PC-9 (cell line): ENCODE measurements at regions not wholly inside any gene's neighbourhood (a gene's known extent, or its start where the extent isn't known, plus 50 kb on each side); places are given as distances from the start of the nearest gene placed in this dataset.

Experiments used
- BruUV-seq: library from RNA; stranded (reverse); fragments of 400-500 nt; replicated peaks from 2 replicates; lab custom pipeline; 2021; lab: Mats Ljungman, UMichigan
- CTCF ChIA-PET: fragments of 300-600 bp; sonication (Branson Sonifier 250); formaldehyde crosslinking; loops from one replicate; lab custom pipeline; 2022; ENCODE audit warnings: antibody characterized with exemption; lab: Charles Lee
- POLR2A ChIA-PET: fragments of 300-600 bp; sonication (Branson Sonifier 250); formaldehyde crosslinking; loops from one replicate; lab custom pipeline; 2022; ENCODE audit warnings: antibody characterized with exemption; ENCODE audit not compliant: unreplicated experiment; lab: Charles Lee
- DNase-seq, 2 experiments: peaks; one replicate each; pipeline versions ENCODE4 v3.0.0 to v3.0.0-alpha.2; 2015 to 2022; ENCODE audit warnings: mixed read lengths in 1 of 2
- H2AFZ ChIP-seq: fragments of 200-600 bp; sonication (generic); 2 replicates; pipeline ENCODE4 v1.8.1; 2017; ENCODE audit warnings: antibody characterized with exemption
- H3F3A ChIP-seq: fragments of 200-600 bp; sonication (generic); 2 replicates; pipeline ENCODE4 v1.8.1; 2017; ENCODE audit warnings: antibody characterized with exemption, mild to moderate bottlenecking, low read depth; ENCODE audit not compliant: insufficient read depth
- H3K27ac ChIP-seq: fragments of 200-600 bp; sonication (generic); 2 replicates; pipeline ENCODE4 v1.6.1; 2016; ENCODE audit warnings: mixed run types
- H3K27me3 ChIP-seq: fragments of 200-600 bp; sonication (generic); 2 replicates; pipeline ENCODE4 v1.6.1; 2016; ENCODE audit warnings: low read depth, mixed run types; ENCODE audit not compliant: insufficient read depth
- H3K36me3 ChIP-seq: fragments of 200-600 bp; sonication (generic); 2 replicates; pipeline ENCODE4 v1.6.1; 2016; ENCODE audit warnings: low read depth, mixed run types
- H3K4me1 ChIP-seq: fragments of 200-600 bp; sonication (generic); replicated peaks from 2 replicates; pipeline ENCODE4 v1.6.1; 2016; ENCODE audit warnings: mixed run types; ENCODE audit not compliant: insufficient read depth
- H3K4me2 ChIP-seq: fragments of 200-600 bp; sonication (generic); 2 replicates; pipeline ENCODE4 v1.6.1; 2017; ENCODE audit warnings: mixed run types
- H3K4me3 ChIP-seq: fragments of 200-600 bp; sonication (generic); 2 replicates; pipeline ENCODE4 v1.6.1; 2016; ENCODE audit warnings: mixed run types
- H3K79me2 ChIP-seq: fragments of 200-600 bp; sonication (generic); 2 replicates; pipeline ENCODE4 v1.6.1; 2017; ENCODE audit warnings: low read depth, mixed run types
- H3K9me2 ChIP-seq: fragments of 200-600 bp; sonication (generic); 2 replicates; pipeline ENCODE4 v1.8.1; 2017; ENCODE audit warnings: mild to moderate bottlenecking; ENCODE audit not compliant: insufficient read depth
- H3K9me3 ChIP-seq: fragments of 200-600 bp; sonication (generic); 2 replicates; pipeline ENCODE4 v1.8.1; 2016; ENCODE audit warnings: low read depth; ENCODE audit not compliant: insufficient read depth
- H4K20me1 ChIP-seq: fragments of 200-600 bp; sonication (generic); 2 replicates; pipeline ENCODE4 v1.8.1; 2017; ENCODE audit not compliant: insufficient read depth
- CTCF ChIP-seq: fragments of 200-600 bp; sonication (generic); conservative IDR thresholded peaks from 2 replicates; pipeline ENCODE4 v1.6.1; 2017; ENCODE audit warnings: mixed run types, antibody characterized with exemption, mild to moderate bottlenecking, moderate library complexity
- EZH2 ChIP-seq: fragments of 200-600 bp; sonication (generic); IDR thresholded peaks from 2 replicates; pipeline ENCODE4 v1.8.0; 2017; ENCODE audit warnings: antibody characterized with exemption, low read depth
- intact Hi-C: fragments of 100-400 bp; cut with micrococcal nuclease; formaldehyde crosslinking; loops from one replicate; pipeline ENCODE4 v1.10.0; 2022; ENCODE audit not compliant: unreplicated experiment

GRCh38 chr3:104102386-104102785 lies 1264.3 kb upstream of the ALCAM start:
- ChIA-PET POLR2A (interaction anchor here (0.6 kb wide), 1 partner anchor 109 kb away, joined by 4 read pairs; no protein-coding TSS in a partner anchor), CTCF (interaction anchor here (0.7 kb wide), 1 partner anchor 462 kb away, joined by 11 read pairs; no protein-coding TSS in a partner anchor)
- Histone ChIP-seq H3K4me3 (no peak overlapping the region), H3K36me3 (no peaks in the 10 kb centered on the region), H4K20me1 (no peaks in the 10 kb centered on the region), H3K27ac (no peak overlapping the region), H3K9me2 (no peaks in the 10 kb centered on the region), H2AFZ (peak overlapping the region; percentile 30), H3K79me2 (no peaks in the 10 kb centered on the region), H3K9me3 (no peaks in the 10 kb centered on the region), H3F3A (no peaks in the 10 kb centered on the region), H3K4me2 (no peak overlapping the region), H3K4me1 (no peaks in the 10 kb centered on the region), H3K27me3 (no peaks in the 10 kb centered on the region)
- peak in 1 of 2 experiments; percentile 21 for DNase-seq
- intact Hi-C loops, result loop anchor here (2.0 to 10.0 kb wide), 2 partner anchors 1266 to 1412 kb away; no protein-coding TSS in a partner anchor
- peak; percentile 85 for TF ChIP-seq CTCF
- no peak for TF ChIP-seq EZH2
- no TSS peak for BruUV-seq

- Histone ChIP-seq H3K27me3 (no peaks in the 10 kb centered on the region), H3F3A (no peaks in the 10 kb centered on the region), H3K79me2 (no peaks in the 10 kb centered on the region), H3K4me3 (no peak overlapping the region), H3K9me2 (no peaks in the 10 kb centered on the region), H3K4me1 (no peaks in the 10 kb centered on the region), H3K9me3 (no peaks in the 10 kb centered on the region), H3K27ac (no peak overlapping the region), H4K20me1 (no peaks in the 10 kb centered on the region), H3K4me2 (no peak overlapping the region), H3K36me3 (no peaks in the 10 kb centered on the region), H2AFZ (no peak overlapping the region)
- TF ChIP-seq EZH2 (no peak), CTCF (no peak)
- no peak for DNase-seq
- CTCF ChIA-PET, result no interaction called here
- no TSS peak for BruUV-seq
- POLR2A ChIA-PET, result no interaction called here
- intact Hi-C loops, result loop anchor here (10.0 kb wide), 1 partner anchor 1409 kb away; no protein-coding TSS in a partner anchor
Measured at GRCh38 chr3:104106276-104106675, 1260.4 kb upstream of the ALCAM start.

GRCh38 chr3:104108522-104108921 lies 1258.2 kb upstream of the ALCAM start:
- Histone ChIP-seq H4K20me1 (no peaks in the 10 kb centered on the region), H3K9me3 (no peaks in the 10 kb centered on the region), H3K9me2 (no peaks in the 10 kb centered on the region), H3K4me3 (no peak overlapping the region), H3K79me2 (no peaks in the 10 kb centered on the region), H2AFZ (no peak overlapping the region), H3K36me3 (no peaks in the 10 kb centered on the region), H3F3A (no peaks in the 10 kb centered on the region), H3K4me1 (no peaks in the 10 kb centered on the region), H3K27me3 (no peaks in the 10 kb centered on the region), H3K4me2 (no peak overlapping the region), H3K27ac (no peak overlapping the region)
- no peak for DNase-seq
- CTCF ChIA-PET, result no interaction called here
- intact Hi-C loops, result loop anchor here (10.0 kb wide), 1 partner anchor 1406 kb away; no protein-coding TSS in a partner anchor
- TF ChIP-seq CTCF, result no peak
- TF ChIP-seq EZH2, result no peak
- POLR2A ChIA-PET, result no interaction called here
- BruUV-seq, result no TSS peak
